Small intestine (tissue), 7 donors: ENCODE measurements at regions not wholly inside any gene's neighbourhood (a gene's known extent, or its start where the extent isn't known, plus 50 kb on each side); places are given as distances from the start of the nearest gene placed in this dataset.

ENCODE experiments used
- DNase-seq, 2 donors: peaks; one replicate each; pipeline versions ENCODE4 v3.0.0 to v3.0.0-alpha.2; 2013
- FAIRE-seq: peaks from 2 replicates; lab custom pipeline; 2012; peaks lifted over from hg19 to GRCh38; lab: Jason Lieb, UNC
- H3K27ac ChIP-seq, 3 donors: one replicate each; pipeline ENCODE4 v1.5.1; 2013; ENCODE audit warnings: low read length in 2 of 3, mild to moderate bottlenecking in 2 of 3, control low read depth in 1 of 3, inconsistent platforms in 1 of 3, low read depth in 1 of 3, moderate library complexity in 1 of 3
- H3K27me3 ChIP-seq, 3 donors: one replicate each; pipeline ENCODE4 v1.6.1; 2013; ENCODE audit warnings: low read length in 3 of 3, inconsistent platforms in 1 of 3; ENCODE audit not compliant: control insufficient read depth in 3 of 3, insufficient read depth in 3 of 3
- H3K36me3 ChIP-seq, 3 donors: one replicate each; pipeline ENCODE4 v1.6.1; 2013; ENCODE audit warnings: low read length in 3 of 3, inconsistent platforms in 1 of 3, low read depth in 1 of 3, mild to moderate bottlenecking in 1 of 3, moderate library complexity in 1 of 3; ENCODE audit not compliant: control insufficient read depth in 3 of 3, insufficient read depth in 2 of 3
- H3K4me1 ChIP-seq, 3 donors: one replicate each; pipeline ENCODE4 v1.6.1; 2013; ENCODE audit warnings: low read length in 2 of 3, inconsistent platforms in 1 of 3, low read depth in 1 of 3, mild to moderate bottlenecking in 1 of 3, moderate library complexity in 1 of 3; ENCODE audit not compliant: control insufficient read depth in 3 of 3, insufficient read depth in 2 of 3
- H3K4me3 ChIP-seq, 3 donors: one replicate each; pipeline ENCODE4 v1.5.1; 2013; ENCODE audit warnings: low read length in 3 of 3, control low read depth in 1 of 3, inconsistent platforms in 1 of 3, low read depth in 1 of 3, mild to moderate bottlenecking in 1 of 3, moderate library complexity in 1 of 3
- H3K9me3 ChIP-seq, 2 donors: one replicate each; pipeline ENCODE4 v1.6.1; 2013; ENCODE audit warnings: low read depth in 1 of 2, low read length in 1 of 2; ENCODE audit not compliant: control insufficient read depth in 2 of 2, insufficient read depth in 1 of 2
- WGBS, 3 donors: extraction: QIAGEN DNeasy Blood & Tissue Kit; methylation state at CpG; one replicate each; pipeline ENCODE4 v1.1.7; 2013; 5-methylcytosine and 5-hydroxymethylcytosine counted together
- donor health status: healthy with polysubstance abuse.
- donor health status: control.
- donor health status: control.
- donor health status: Bipolar disorder and iron deficiency.
- donor health status: healthy.

DNA sequence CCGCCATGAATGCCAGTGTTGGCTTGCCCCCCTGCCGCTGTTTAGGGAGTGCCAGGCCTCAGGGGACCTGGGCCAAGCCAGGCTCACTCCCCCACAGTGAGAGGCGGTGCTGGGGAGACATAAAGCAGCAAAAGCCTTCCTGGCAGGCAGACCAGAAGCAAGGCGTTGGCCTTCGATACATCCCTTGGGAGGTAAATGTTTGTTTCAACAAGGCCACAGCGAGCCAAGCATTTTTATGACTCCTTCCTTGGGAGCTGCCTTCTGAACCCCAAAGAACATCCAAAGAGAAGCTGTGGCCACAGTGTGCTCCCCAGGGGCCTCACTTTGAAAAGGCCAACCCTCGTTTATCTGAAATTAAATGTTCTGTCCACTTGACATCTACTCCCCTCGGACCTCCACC lies 119.7 kb upstream of the CIBAR2 start:
- peaks cover 0 to 26% (median 0%) of the 10 kb centered on the region in 3 donors for H3K4me1 ChIP-seq
- no peaks in the 10 kb centered on the region for H3K9me3 ChIP-seq
- WGBS, 3 donors: 60 to 77% (median 75%) methylated on average over 8 of the region's 8 CpGs
- H3K27ac ChIP-seq: no peak overlapping the region
- peaks cover 0 to 26% (median 0%) of the 10 kb centered on the region in 3 donors for H3K36me3 ChIP-seq
- DNase-seq: no peak
- H3K4me3 ChIP-seq: no peak overlapping the region
- no peaks in the 10 kb centered on the region for H3K27me3 ChIP-seq
- FAIRE-seq: no peak

DNA sequence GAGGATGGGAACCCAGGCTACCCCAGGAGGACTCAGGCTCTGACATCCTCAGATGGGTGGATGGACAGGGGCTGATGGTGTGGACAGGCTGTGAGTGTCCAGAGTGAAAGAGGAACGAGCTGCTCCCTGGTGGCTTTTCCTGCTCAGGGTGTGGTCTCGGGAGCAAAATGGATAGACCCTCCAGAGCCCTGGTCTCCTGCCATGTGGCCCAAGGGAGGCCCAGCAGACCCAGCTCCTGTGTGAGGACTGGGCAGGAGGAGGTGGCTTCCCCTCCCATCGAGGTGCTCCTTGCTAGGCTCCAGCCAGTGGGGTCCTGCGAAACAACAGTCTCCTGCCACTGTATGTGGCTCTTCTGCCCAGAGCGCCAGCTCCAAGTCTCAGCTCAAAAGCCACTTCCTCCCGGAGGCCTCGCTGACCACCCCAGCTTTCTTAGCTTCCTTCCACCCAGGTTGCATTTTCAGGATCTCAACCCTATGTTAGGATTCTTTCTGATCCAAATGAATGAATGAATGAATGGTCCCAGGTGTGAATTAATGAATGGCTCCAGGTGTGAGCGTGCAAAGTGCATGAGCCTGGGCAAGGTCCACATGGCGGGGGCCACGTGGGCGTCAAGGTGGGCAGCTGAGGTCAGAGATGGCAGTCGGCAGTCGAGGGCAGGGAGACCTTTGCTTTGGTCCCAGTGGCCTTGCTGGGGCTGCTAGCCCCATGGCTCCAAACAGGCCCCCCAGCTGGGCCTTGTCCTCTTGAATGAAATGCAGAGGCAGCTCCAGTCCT lies 120.3 kb upstream of the CIBAR2 start:
- WGBS, 3 donors: 50 to 60% (median 58%) methylated on average over 12 to 13 of the region's 13 CpGs

DNA sequence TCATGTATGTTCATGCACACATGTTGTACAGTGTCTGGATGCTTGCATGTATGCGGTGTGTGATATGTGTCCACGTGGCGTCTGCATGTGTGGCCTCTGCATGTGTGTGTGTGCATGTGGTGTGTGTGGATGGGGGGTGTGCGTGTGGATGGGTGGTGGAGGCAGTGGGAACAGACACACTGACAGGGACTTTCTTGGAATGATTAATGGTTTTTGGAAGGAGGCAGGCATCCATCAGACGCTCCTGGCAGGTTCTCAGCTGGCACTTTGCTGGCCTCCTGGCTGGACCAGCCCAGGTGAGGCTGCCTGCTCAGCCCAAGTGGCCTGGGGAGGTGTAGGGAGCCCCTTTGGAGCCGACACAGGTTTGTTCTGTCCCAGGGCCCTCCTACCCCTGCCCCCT lies 121.2 kb upstream of the CIBAR2 start:
- no peak for FAIRE-seq
- no peaks in the 10 kb centered on the region for H3K27me3 ChIP-seq
- no peak overlapping the region for H3K4me3 ChIP-seq
- H3K4me1 ChIP-seq: peaks cover 0 to 26% (median 0%) of the 10 kb centered on the region in 3 donors
- no peak overlapping the region for H3K27ac ChIP-seq
- no peak for DNase-seq
- no peaks in the 10 kb centered on the region for H3K9me3 ChIP-seq
- peaks cover 0 to 21% (median 0%) of the 10 kb centered on the region in 3 donors for H3K36me3 ChIP-seq
- WGBS, 3 donors: 79 to 91% (median 84%) methylated on average over 6 of the region's 6 CpGs

More for the DNA sequence above, 120.3 kb upstream of the CIBAR2 start:
- no peak for FAIRE-seq
- H3K4me1 ChIP-seq: peaks cover 0 to 26% (median 0%) of the 10 kb centered on the region in 3 donors
- H3K9me3 ChIP-seq: no peaks in the 10 kb centered on the region
- H3K27me3 ChIP-seq: no peaks in the 10 kb centered on the region
- no peak overlapping the region for H3K27ac ChIP-seq
- peaks cover 0 to 23% (median 0%) of the 10 kb centered on the region in 3 donors for H3K36me3 ChIP-seq
- no peak for DNase-seq
- no peak overlapping the region for H3K4me3 ChIP-seq

DNA sequence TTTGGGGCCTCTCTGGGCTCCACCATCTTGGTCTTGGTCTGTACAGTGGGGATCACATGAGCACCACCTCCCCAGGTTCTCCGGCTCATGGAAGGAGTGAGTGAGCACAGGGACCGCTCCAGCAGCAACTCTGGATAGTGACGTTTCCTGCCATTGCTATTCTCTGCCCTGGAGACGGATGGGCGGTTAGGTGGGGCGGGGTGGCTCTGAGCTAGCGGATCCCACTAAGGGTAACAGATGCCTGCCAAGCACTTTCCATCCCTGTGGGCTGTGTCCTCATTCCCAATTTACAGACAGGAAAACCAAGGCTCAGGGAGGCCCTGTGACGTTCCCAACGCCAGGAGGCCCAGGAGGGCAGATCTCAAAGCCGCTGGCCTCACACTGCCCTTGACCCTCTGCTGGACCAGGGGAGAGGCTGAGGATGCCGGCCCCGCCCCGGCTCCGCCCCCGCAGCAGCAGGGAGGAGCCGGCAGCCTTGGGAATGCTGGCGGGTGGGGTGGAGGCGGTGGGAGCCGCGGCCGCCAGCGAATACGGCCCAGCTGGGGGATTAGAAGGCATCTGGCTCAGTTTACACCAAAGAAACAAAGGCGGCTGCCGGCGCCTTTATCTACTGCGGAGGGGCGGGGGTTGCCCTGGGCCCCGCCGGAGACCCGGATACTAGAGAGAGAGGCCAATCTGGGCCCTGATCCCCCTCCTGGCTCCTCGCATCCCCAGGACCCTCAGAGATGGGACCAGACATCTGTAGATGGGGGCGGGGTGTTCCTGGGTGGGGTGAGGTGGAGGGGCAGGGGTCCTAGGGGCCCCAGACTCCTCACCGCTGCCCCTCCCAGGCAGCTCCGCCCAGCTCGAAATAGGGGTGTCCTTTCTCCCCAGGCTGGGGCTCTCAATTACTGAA lies 122.3 kb upstream of the CIBAR2 start:
- peak overlapping the region in 1 of 3 donors; percentile 71 for H3K27ac ChIP-seq
- H3K27me3 ChIP-seq: no peaks in the 10 kb centered on the region
- H3K4me1 ChIP-seq: peaks cover 0 to 26% (median 0%) of the 10 kb centered on the region in 3 donors
- 21 to 29% (median 28%) methylated on average over 31 to 36 of the region's 36 CpGs for WGBS, 3 donors
- no peaks in the 10 kb centered on the region for H3K9me3 ChIP-seq
- FAIRE-seq (no peak), DNase-seq (peak in 1 of 2 donors; percentile 69)
- H3K36me3 ChIP-seq: peaks cover 0 to 24% (median 0%) of the 10 kb centered on the region in 3 donors
- H3K4me3 ChIP-seq: peak overlapping the region in 1 of 3 donors; percentile 20

DNA sequence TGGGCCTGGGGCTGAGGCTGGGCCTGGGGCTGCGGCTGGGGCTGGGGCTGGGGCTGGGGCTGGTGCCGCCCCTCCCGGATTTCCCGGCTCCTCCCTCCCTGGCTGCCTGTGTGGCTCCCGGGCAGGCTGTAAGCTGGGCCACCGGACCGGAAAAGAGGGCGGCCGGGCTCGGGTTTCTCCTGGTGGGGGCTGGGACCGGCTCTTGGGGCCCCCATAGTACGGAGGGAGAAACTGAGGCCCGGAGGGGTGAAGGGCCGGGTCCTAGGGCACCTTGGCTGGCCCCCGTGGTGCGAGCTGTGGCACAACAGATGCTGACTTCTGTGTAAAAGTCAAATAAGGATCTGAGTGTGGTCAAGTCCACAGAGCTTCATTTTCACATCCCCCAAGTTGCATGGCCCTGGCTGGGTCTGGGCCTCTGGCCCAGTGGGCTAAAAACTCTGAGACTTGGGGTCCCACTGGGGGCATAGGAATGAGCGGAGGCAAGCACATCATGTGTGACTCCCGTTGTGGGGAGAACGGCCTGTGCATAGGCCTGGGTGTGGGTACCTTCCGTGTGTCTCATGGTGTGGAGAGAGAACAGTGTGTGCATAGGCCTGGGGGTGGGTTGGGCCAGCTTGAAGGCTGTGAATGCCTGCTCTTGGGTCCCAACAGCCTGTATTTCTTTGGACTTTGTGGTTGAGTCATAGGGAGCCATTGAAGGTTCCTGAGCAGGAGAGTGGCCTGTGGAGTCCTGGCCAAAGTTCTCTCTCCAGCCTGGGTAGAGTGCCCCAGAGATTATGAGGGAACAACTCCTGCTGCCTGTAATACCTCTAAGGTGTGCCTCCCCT lies 123.9 kb upstream of the CIBAR2 start:
- WGBS, 3 donors: 25 to 28% (median 26%) methylated on average over 15 to 20 of the region's 20 CpGs
- H3K27ac ChIP-seq: peak overlapping the region in 2 of 3 donors; percentile 4 to 41
- peaks cover 0 to 33% (median 0%) of the 10 kb centered on the region in 3 donors for H3K36me3 ChIP-seq
- DNase-seq: no peak
- no peaks in the 10 kb centered on the region for H3K27me3 ChIP-seq
- H3K4me1 ChIP-seq: peaks cover 0 to 26% (median 0%) of the 10 kb centered on the region in 3 donors
- no peak for FAIRE-seq
- no peaks in the 10 kb centered on the region for H3K9me3 ChIP-seq
- no peak overlapping the region for H3K4me3 ChIP-seq

DNA sequence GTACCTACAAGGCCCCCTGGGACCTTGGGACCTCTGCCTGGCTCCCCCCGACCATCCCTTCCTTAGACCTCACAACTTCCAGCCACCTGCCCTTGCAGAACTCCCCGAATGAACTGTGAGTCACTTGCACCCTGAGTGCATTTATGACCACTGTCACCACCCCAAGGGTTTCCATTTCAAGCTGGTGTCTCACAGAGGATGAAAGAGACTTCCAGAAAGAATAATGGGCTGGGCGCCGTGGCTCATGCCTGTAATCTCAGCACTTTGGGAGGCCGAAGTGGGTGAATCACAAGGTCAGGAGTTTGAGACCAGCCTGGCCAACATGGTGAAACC lies 124.5 kb upstream of the CIBAR2 start:
- WGBS, 3 donors: 19 to 66% (median 46%) methylated on average over 5 of the region's 5 CpGs

DNA sequence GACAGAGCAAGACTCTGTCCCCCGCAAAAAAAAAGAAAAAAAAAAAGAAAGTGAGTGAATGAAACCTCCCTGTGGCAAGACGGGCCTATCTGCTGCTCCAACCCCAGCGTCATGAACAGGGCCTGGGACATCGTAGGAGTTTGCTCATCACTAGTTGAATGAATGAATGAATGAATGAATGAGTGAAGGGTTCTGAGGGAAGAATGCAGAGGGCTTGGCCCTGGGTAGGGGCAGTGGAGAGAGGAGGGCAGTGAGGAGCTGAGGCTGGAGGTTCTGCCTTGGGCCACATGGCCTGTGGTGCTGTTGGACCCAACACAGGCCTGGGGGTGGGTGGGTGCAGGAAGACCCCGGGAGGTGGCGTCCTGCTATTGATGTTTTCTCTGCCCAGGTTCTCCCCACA lies 125.5 kb upstream of the CIBAR2 start:
- H3K9me3 ChIP-seq: no peaks in the 10 kb centered on the region
- peak overlapping the region in 1 of 3 donors; percentile 51 for H3K27ac ChIP-seq
- H3K4me1 ChIP-seq: peaks cover 0 to 28% (median 0%) of the 10 kb centered on the region in 3 donors
- no peak for DNase-seq
- 72 to 90% (median 87%) methylated on average over 4 to 6 of the region's 6 CpGs for WGBS, 3 donors
- FAIRE-seq: no peak
- H3K27me3 ChIP-seq: no peaks in the 10 kb centered on the region
- peaks cover 0 to 41% (median 0%) of the 10 kb centered on the region in 3 donors for H3K36me3 ChIP-seq
- no peak overlapping the region for H3K4me3 ChIP-seq

More for the DNA sequence above, 124.5 kb upstream of the CIBAR2 start:
- Histone ChIP-seq H3K4me1 (peaks cover 0 to 26% (median 0%) of the 10 kb centered on the region in 3 donors), H3K36me3 (peaks cover 0 to 34% (median 0%) of the 10 kb centered on the region in 3 donors), H3K27me3 (no peaks in the 10 kb centered on the region), H3K27ac (peak overlapping the region in 1 of 3 donors; percentile 41), H3K4me3 (no peak overlapping the region), H3K9me3 (no peaks in the 10 kb centered on the region)
- peak in 1 of 2 donors; percentile 55 for DNase-seq
- FAIRE-seq: no peak
